ENCODE measurements at regions not wholly inside any gene's neighbourhood (a gene's known extent, or its start where the extent isn't known, plus 50 kb on each side); places are given as distances from the start of the nearest gene placed in this dataset.

GRCh38 chr10:63866747-63867140 is 345.5 kb downstream of the REEP3 start:
- no peak for DNase-seq

GRCh38 chr10:63878428-63878827 is 357.2 kb downstream of the REEP3 start:
- no peak for DNase-seq

GRCh38 chr10:63883861-63884260 is 362.7 kb downstream of the REEP3 start:
- DNase-seq: no peak

- DNase-seq: no peak
Measured at GRCh38 chr10:63884426-63884825, 363.2 kb downstream of the REEP3 start.

DNA sequence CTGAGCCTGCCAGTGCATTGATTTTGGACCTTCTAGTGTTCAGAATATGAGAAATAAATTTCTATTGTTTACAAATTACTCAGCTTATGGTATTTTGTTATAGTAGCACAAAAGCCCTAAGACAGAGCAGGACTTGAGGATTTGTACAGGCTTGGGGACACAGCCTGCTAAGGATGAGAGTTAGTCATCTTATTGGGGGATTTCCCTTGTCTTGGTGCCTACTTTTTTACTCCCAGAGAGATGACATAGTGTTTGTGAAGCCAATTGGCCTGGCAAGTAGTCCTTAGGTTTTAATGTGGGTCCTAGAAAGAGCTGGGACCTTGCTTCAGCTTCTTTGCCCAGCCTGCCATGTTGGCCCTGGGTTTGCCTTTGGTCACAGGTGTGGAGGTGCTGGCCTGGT is 364.0 kb downstream of the REEP3 start:
- DNase-seq: no peak

- DNase-seq: no peak
Measured at GRCh38 chr10:63886281-63887022, 365.3 kb downstream of the REEP3 start.

GRCh38 chr10:63887023-63887589 is 365.9 kb downstream of the REEP3 start:
- DNase-seq: no peak

DNA sequence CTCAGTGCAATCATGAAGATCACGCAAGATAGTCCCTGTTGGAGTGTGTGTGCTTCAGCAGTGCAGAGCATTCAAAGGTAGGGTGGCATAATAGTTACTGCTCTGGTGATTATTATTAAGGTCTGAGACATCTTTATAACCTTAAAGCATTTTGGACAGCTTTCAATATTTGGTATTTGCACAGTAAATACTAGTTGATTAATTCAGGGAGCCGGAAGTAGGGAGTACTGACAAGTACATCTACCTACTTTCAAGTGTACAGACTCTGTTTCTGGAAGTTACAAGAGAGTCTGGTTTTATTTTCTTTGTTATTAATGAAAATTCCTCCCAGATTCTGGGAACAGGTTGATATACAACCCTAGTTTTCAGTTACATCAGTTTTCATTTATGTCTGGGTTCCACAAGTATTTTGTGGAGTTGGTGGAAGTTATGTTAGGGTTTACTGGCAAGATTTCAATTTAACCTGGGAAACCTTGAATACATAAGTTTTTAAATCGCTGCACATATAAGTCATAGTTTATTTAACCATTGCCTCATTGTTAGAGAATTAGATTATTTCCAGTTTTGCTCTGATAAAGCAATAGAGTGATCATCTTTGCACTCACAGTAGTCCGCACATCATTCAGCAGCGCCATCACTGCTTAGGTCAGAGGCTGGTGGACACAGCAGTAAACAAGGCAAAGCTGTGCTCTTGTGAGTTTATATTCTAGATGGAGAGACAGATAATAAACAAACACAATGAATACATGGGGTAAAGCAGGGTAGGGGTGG is 366.6 kb downstream of the REEP3 start:
- no peak for DNase-seq

GRCh38 chr10:63889803-63890202 is 368.6 kb downstream of the REEP3 start:
- DNase-seq: no peak

DNA sequence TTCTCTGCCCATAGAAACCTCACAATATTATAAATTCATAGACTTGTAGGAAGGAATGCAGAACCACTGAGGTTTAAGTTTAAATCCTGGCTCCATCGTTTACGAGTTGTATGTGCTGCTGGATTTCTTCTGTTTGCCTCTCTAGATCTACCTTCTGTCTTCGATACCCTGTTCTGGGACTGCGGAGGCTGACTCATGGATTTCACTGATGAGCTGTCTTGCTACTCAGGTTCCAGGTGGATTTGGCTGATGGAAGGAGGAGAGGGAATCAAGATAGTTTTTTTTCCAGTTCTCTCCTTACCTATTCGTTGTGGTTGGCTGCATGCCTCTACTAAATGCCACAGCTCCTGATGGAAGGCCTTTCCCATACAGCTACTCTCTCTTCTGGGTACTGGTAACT is 375.8 kb downstream of the REEP3 start:
- no peak for DNase-seq

DNA sequence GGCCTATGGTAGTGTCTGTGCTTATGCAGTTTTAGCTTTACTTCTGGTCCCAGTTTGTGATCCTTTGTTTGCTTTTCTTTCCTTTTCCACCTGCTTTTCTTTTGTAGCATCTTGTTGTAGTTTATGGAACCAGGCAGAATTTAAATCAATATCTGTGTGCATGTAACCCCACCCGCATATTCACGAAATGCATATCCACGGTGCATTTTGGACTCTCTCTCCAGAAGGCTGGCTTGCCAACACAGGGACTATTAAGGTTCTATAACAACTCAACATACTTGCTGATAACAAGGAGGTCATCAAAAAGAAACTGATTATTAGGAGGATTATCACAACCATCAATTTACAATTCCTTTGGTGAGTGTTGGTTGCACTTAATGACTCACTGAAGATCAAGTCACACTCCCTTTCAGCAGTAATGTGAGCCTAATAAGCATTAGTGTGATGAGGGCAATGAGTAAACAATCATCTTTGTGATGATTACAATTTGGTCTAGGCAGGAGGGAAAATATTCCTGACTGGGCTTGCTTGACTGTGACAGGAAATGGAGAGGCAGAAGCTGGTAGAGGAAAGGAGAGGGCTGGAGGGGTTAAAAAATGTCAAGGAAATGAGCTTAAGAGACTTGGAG is 378.6 kb downstream of the REEP3 start:
- no peak for DNase-seq

DNA sequence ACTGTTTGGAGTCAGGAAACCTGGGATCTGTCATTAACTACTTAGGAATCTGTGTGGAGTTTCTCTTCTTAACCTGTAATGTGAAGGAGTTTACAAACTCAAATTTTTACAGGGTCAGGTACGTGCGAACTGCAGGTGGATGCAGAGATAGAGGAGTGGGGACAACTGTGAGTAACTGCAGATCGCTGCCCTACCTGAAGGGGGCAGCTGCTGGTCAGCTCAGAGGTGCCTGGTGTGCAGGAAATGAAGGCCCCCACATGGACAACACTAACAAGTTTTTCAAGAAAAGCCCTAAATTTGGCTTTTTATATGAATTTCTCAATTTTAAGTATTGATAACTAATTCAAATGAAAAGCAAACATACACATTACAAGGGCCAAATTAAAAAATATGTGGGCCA is 380.0 kb downstream of the REEP3 start:
- DNase-seq: peak; percentile 4

GRCh38 chr10:63901881-63902280 is 380.7 kb downstream of the REEP3 start:
- DNase-seq: no peak

DNA sequence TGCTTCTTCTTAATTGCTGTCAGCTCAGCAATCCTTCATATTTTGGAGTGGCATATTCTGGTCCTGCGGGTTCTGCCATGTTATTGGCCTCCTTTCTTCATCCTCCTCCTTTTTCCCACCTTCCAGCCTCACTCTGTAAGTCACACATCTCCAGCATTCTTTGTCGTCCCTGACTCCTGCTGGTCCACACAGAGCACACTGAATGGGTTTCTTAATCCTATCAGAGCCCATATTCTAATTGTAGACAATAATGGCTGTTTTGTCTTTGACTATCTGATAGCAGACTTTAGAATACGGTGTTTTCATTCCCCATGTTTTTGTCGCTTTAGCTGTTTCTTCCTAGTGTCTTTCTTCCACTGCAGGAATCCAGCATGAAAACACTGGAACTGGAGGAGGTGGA is 389.6 kb downstream of the REEP3 start:
- no peak for DNase-seq

DNA sequence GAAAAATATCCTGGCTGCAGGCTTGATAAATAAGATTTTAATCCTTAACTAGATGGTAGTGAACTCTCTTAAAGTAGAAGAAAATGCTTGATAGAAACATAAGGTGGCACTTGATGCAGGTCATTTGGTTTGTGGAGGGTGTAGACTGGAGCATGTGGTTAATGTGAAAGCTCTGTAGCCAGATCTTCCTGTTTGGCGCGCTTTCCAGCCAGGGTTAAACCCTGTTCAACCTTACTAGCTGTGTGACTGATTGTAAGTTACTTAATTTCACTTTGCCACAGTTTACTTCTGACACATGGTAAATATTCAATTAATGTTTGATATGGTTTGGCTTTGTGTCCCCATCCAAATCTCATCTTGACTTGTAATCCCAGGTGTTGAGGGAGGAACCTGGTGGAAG is 394.0 kb downstream of the REEP3 start:
- DNase-seq: no peak

- no peak for DNase-seq
Measured at GRCh38 chr10:63917363-63917762, 396.2 kb downstream of the REEP3 start.

DNA sequence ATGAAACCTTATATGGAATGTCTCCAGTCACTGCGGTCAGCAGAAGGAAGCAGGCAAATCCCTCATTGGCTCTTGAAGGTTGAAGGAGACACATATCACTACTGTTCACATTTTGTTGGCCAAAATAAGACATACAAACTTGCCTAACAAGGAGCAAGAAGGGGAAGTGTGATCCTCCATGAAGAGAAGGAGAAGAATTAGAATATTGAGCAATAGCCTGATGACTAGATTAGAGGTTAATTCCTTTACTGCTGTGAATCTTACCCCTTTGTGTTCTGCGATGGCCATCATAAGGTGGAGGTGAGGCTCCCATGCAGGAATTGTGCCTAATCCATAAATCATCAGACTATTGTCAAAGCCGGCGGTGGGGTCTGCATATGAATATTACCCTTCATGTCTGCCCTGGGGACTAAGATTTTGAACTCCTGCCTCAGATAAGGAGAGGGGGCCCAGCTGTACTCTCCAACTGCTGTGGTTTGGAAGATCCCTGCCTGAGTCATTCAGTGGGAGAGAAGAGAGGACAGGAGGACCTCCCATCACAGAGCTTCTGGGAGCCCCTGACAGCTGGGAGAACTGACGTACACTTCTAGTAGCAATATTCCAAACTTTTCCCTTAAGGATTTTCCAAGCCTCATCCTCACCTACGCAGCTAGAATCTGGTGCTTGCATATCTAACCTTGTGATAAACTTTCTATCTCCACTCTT is 398.5 kb downstream of the REEP3 start:
- DNase-seq: no peak

- no peak for DNase-seq
Measured at GRCh38 chr10:63920926-63921325, 399.7 kb downstream of the REEP3 start.

- DNase-seq: no peak
Measured at GRCh38 chr10:63921908-63922467, 400.8 kb downstream of the REEP3 start.

- no peak for DNase-seq
Measured at GRCh38 chr10:63922468-63923284, 401.5 kb downstream of the REEP3 start.

- DNase-seq: no peak
Measured at GRCh38 chr10:63929831-63930467, 408.7 kb downstream of the REEP3 start.

Measured in stimulated activated CD4-positive, alpha-beta T cell treated with anti-CD3 and anti-CD28 coated beads, Interleukin-15, amount 100 ng/mL, for 24 hours (primary cell).